Sigmoid colon (tissue), 6 donors: ENCODE measurements at regions not wholly inside any gene's neighbourhood (a gene's known extent, or its start where the extent isn't known, plus 50 kb on each side); places are given as distances from the start of the nearest gene placed in this dataset.

Experiments used
- DNase-seq: peaks from one replicate; pipeline ENCODE4 v3.0.0-alpha.2; 2019
- H3K27ac ChIP-seq, 4 donors: fragments of 200-600 bp; sonication (generic); one replicate each; pipeline ENCODE4 v1.5.1; 2016 to 2019; ENCODE audit warnings: mild to moderate bottlenecking in 1 of 4
- H3K27me3 ChIP-seq, 3 donors: fragments of 200-600 bp; sonication (generic); one replicate each; pipeline ENCODE4 v1.5.1; 2019; ENCODE audit warnings: mild to moderate bottlenecking in 1 of 3
- H3K36me3 ChIP-seq, 4 donors: fragments of 200-600 bp; sonication (generic); one replicate each; pipeline ENCODE4 v1.5.1; 2016 to 2019
- H3K4me1 ChIP-seq, 4 donors: fragments of 200-600 bp; sonication (generic); one replicate each; pipeline ENCODE4 v1.5.1; 2017 to 2019
- H3K4me3 ChIP-seq, 4 donors: fragments of 200-600 bp; sonication (generic); one replicate each; pipeline ENCODE4 v1.5.1; 2017 to 2019; ENCODE audit warnings: mild to moderate bottlenecking in 2 of 4, moderate library complexity in 1 of 4
- H3K9me3 ChIP-seq, 4 donors: fragments of 200-600 bp in 3 of 4; sonication (generic) in 3 of 4; one replicate each; pipeline versions ENCODE4 v1.5.1 to v1.6.1; 2013 to 2019
- CTCF ChIP-seq, 4 experiments: fragments of 450-650 bp in 3 of 4; fragments of 200-600 bp in 1 of 4; IDR thresholded peaks; one replicate each; pipeline ENCODE4 v1.5.1; 2016 to 2019; ENCODE audit warnings: antibody characterized with exemption in 4 of 4, mild to moderate bottlenecking in 3 of 4, moderate library complexity in 2 of 4
- EP300 ChIP-seq, 4 donors: sonication (generic); formaldehyde crosslinking; IDR thresholded peaks; one replicate each; pipeline ENCODE4 v1.6.1; 2017; ENCODE audit warnings: antibody characterized with exemption in 4 of 4
- POLR2A ChIP-seq, 2 donors: fragments of 450-650 bp; IDR thresholded peaks; one replicate each; pipeline ENCODE4 v1.6.1; 2016; ENCODE audit warnings: antibody characterized with exemption in 2 of 2, mild to moderate bottlenecking in 2 of 2, moderate library complexity in 2 of 2
- POLR2AphosphoS5 ChIP-seq, 4 donors: sonication (generic); formaldehyde crosslinking; IDR thresholded peaks; one replicate each; pipeline ENCODE4 v1.6.1; 2017; ENCODE audit warnings: antibody characterized with exemption in 4 of 4
- WGBS, 2 donors: extraction: QIAGEN DNeasy Blood & Tissue Kit; methylation state at CpG; one replicate each; pipeline ENCODE4 v1.1.7; 2013; 5-methylcytosine and 5-hydroxymethylcytosine counted together
- intact Hi-C: fragments of 100-400 bp; cut with DNase I; formaldehyde crosslinking; loops from one replicate; pipeline ENCODE4 v1.15.1; 2023
- donor health status: healthy with polysubstance abuse.
- donor health status: healthy.

- H3K36me3 ChIP-seq: no peaks in the 10 kb centered on the region
- TF ChIP-seq CTCF (IDR thresholded peaks at IDR 0.05): no peak
- TF ChIP-seq POLR2AphosphoS5 (IDR thresholded peaks at IDR 0.05): no peak
- TF ChIP-seq POLR2A (IDR thresholded peaks at IDR 0.05): no peak
- TF ChIP-seq EP300 (IDR thresholded peaks at IDR 0.05): no peak
- no peak overlapping the region for H3K4me3 ChIP-seq
- peaks cover 0 to 20% (median 0%) of the 10 kb centered on the region in 4 donors for H3K4me1 ChIP-seq
- no peak overlapping the region for H3K27ac ChIP-seq
- no peaks in the 10 kb centered on the region for H3K9me3 ChIP-seq
- 76 to 86% methylated on average over 7 of the region's 7 CpGs for WGBS, 2 donors
- intact Hi-C loops: no loop called here
- H3K27me3 ChIP-seq: no peaks in the 10 kb centered on the region
- DNase-seq: no peak
Measured at GRCh38 chr2:129331638-129332037, 647.8 kb upstream of the RAB6C start.

GRCh38 chr2:129334128-129334527, 645.3 kb upstream of the RAB6C start:
- Histone ChIP-seq H3K4me3 (no peak overlapping the region), H3K36me3 (no peaks in the 10 kb centered on the region), H3K27ac (no peak overlapping the region), H3K4me1 (peaks cover 0 to 20% (median 0%) of the 10 kb centered on the region in 4 donors), H3K27me3 (no peaks in the 10 kb centered on the region), H3K9me3 (no peaks in the 10 kb centered on the region)
- WGBS, 2 donors: 69 to 85% methylated on average over 5 of the region's 5 CpGs
- no peak for DNase-seq
- no peak for TF ChIP-seq POLR2A (IDR thresholded peaks at IDR 0.05)
- TF ChIP-seq EP300 (IDR thresholded peaks at IDR 0.05): no peak
- no peak for TF ChIP-seq POLR2AphosphoS5 (IDR thresholded peaks at IDR 0.05)
- TF ChIP-seq CTCF (IDR thresholded peaks at IDR 0.05): no peak
- intact Hi-C loops: no loop called here

GRCh38 chr2:129334696-129335410, 644.6 kb upstream of the RAB6C start:
- H3K4me3 ChIP-seq: no peak overlapping the region
- H3K27me3 ChIP-seq: no peaks in the 10 kb centered on the region
- no peaks in the 10 kb centered on the region for H3K36me3 ChIP-seq
- peaks cover 0 to 17% (median 0%) of the 10 kb centered on the region in 4 donors for H3K4me1 ChIP-seq
- WGBS, 2 donors: 67 to 75% methylated on average over 13 of the region's 13 CpGs
- TF ChIP-seq POLR2A (IDR thresholded peaks at IDR 0.05) (no peak), EP300 (IDR thresholded peaks at IDR 0.05) (peak in 2 of 4 donors; percentile 17 to 35), POLR2AphosphoS5 (IDR thresholded peaks at IDR 0.05) (no peak), CTCF (IDR thresholded peaks at IDR 0.05) (no peak)
- no peak overlapping the region for H3K27ac ChIP-seq
- no peak for DNase-seq
- no peaks in the 10 kb centered on the region for H3K9me3 ChIP-seq
- intact Hi-C loops: no loop called here

GRCh38 chr2:129336276-129336675, 643.2 kb upstream of the RAB6C start:
- Histone ChIP-seq H3K4me3 (no peak overlapping the region), H3K36me3 (no peaks in the 10 kb centered on the region), H3K27me3 (no peaks in the 10 kb centered on the region), H3K9me3 (no peaks in the 10 kb centered on the region), H3K27ac (peak overlapping the region in 2 of 4 donors; percentile 38 to 50), H3K4me1 (peaks cover 0 to 9% (median 0%) of the 10 kb centered on the region in 4 donors)
- DNase-seq: no peak
- intact Hi-C loops: no loop called here
- 78 to 92% methylated on average over 1 of the region's 1 CpG for WGBS, 2 donors
- no peak for TF ChIP-seq CTCF (IDR thresholded peaks at IDR 0.05)
- no peak for TF ChIP-seq EP300 (IDR thresholded peaks at IDR 0.05)
- TF ChIP-seq POLR2AphosphoS5 (IDR thresholded peaks at IDR 0.05): no peak
- no peak for TF ChIP-seq POLR2A (IDR thresholded peaks at IDR 0.05)
